T-cell (primary cell): ENCODE measurements at regions not wholly inside any gene's neighbourhood (a gene's known extent, or its start where the extent isn't known, plus 50 kb on each side); places are given as distances from the start of the nearest gene placed in this dataset.

ENCODE experiments used
- ATAC-seq, 4 experiments: fragments of 200-7000 bp in 3 of 4; fragments of 150-1000 bp in 1 of 4; cut with Tn5 transposase; replicated peaks in 1 of 4; 1 replicate in 3 of 4; 2 replicates in 1 of 4; pipeline ENCODE4 v1.10.0; 2021; ENCODE audit warnings: moderate library complexity in 3 of 4, mild to moderate bottlenecking in 2 of 4, moderate number of reproducible peaks in 1 of 4
- CTCF ChIA-PET, 2 donors: fragments of 300-600 bp; sonication (Branson Sonifier 250); formaldehyde crosslinking; loops; one replicate each; lab custom pipeline; 2022; ENCODE audit warnings: antibody characterized with exemption in 2 of 2; lab: Charles Lee
- POLR2A ChIA-PET, 2 donors: fragments of 300-600 bp; sonication (Branson Sonifier 250); formaldehyde crosslinking; loops; one replicate each; lab custom pipeline; 2022; ENCODE audit warnings: antibody characterized with exemption in 2 of 2; lab: Charles Lee
- DNase-seq, 35 experiments: peaks; one replicate each; pipeline versions ENCODE4 v3.0.0 to v3.0.0-alpha.2; 2013 to 2023
- H3K27ac ChIP-seq: one replicate; pipeline ENCODE4 v1.5.1; 2013; ENCODE audit warnings: low read length
- H3K27me3 ChIP-seq, 2 experiments: replicated peaks in 1 of 2; 1 replicate in 1 of 2; 2 replicates in 1 of 2; pipeline versions ENCODE4 v1.6.1 to v1.7.0; 2013; ENCODE audit warnings: low read length in 1 of 2, mixed read lengths in 1 of 2; ENCODE audit not compliant: control insufficient read depth in 2 of 2, insufficient read depth in 2 of 2; ENCODE audit errors: extremely low read depth in 1 of 2
- H3K36me3 ChIP-seq, 2 donors: 1 replicate in 1 of 2; 2 replicates in 1 of 2; pipeline versions ENCODE4 v1.6.1 to v1.7.0; 2013; ENCODE audit warnings: low read length in 1 of 2; ENCODE audit not compliant: control insufficient read depth in 2 of 2, insufficient read depth in 1 of 2; ENCODE audit errors: extremely low read depth in 1 of 2
- H3K4me1 ChIP-seq, 2 experiments: 1 replicate in 1 of 2; 2 replicates in 1 of 2; pipeline versions ENCODE4 v1.6.1 to v1.7.0; 2013; ENCODE audit warnings: low read length in 2 of 2, mixed read lengths in 1 of 2; ENCODE audit not compliant: insufficient read depth in 2 of 2, control insufficient read depth in 1 of 2; ENCODE audit errors: extremely low read depth in 1 of 2
- H3K4me3 ChIP-seq, 2 donors: 1 replicate in 1 of 2; 2 replicates in 1 of 2; pipeline versions ENCODE4 v1.5.1 to v1.7.0; 2013; ENCODE audit warnings: mild to moderate bottlenecking in 2 of 2, low read length in 1 of 2, moderate library complexity in 1 of 2; ENCODE audit not compliant: control insufficient read depth in 1 of 2; ENCODE audit errors: extremely low read depth in 1 of 2
- H3K9me3 ChIP-seq: 2 replicates; pipeline ENCODE4 v1.7.0; 2013
- H3K27ac Mint-ChIP-seq, 2 donors: one replicate each; pipeline ENCODE4 v1.8.0; 2020 to 2021; ENCODE audit warnings: mild to moderate bottlenecking in 2 of 2, mixed read lengths in 2 of 2
- H3K27me3 Mint-ChIP-seq, 2 donors: one replicate each; pipeline ENCODE4 v1.8.0; 2021 to 2022; ENCODE audit warnings: mixed read lengths in 2 of 2
- H3K36me3 Mint-ChIP-seq: one replicate; pipeline ENCODE4 v1.8.0; 2021; ENCODE audit warnings: mixed read lengths
- H3K4me1 Mint-ChIP-seq, 3 donors: one replicate each; pipeline ENCODE4 v1.8.0; 2020 to 2022; ENCODE audit warnings: mixed read lengths in 3 of 3, mild to moderate bottlenecking in 1 of 3
- H3K4me3 Mint-ChIP-seq, 3 donors: one replicate each; pipeline ENCODE4 v1.8.0; 2020 to 2022; ENCODE audit warnings: mild to moderate bottlenecking in 3 of 3, mixed read lengths in 3 of 3, moderate library complexity in 3 of 3
- H3K9me3 Mint-ChIP-seq, 3 donors: one replicate each; pipeline ENCODE4 v1.8.0; 2020 to 2022; ENCODE audit warnings: mixed read lengths in 3 of 3
- WGBS: methylation state at CpG from one replicate; pipeline ENCODE4 v1.1.5; 2013; ENCODE audit warnings: missing lambda C conversion rate; ENCODE audit not compliant: insufficient coverage; 5-methylcytosine and 5-hydroxymethylcytosine counted together

- POLR2A ChIA-PET, result no interaction called here
- CTCF ChIA-PET, result no interaction called here
- Mint-ChIP-seq H3K27ac (no peak overlapping the region), H3K27me3 (no peaks in the 10 kb centered on the region), H3K4me3 (no peak overlapping the region), H3K4me1 (no peaks in the 10 kb centered on the region), H3K9me3 (no peaks in the 10 kb centered on the region), H3K36me3 (no peaks in the 10 kb centered on the region)
- H3K27ac ChIP-seq, result no peak overlapping the region
- ATAC-seq, result no peak
- 40% methylated on average over 1 of the region's 4 CpGs for WGBS
- H3K27me3 ChIP-seq, result no peaks in the 10 kb centered on the region
- no peaks in the 10 kb centered on the region for H3K9me3 ChIP-seq
- DNase-seq, result no peak
- H3K36me3 ChIP-seq, result no peaks in the 10 kb centered on the region
- H3K4me1 ChIP-seq, result no peaks in the 10 kb centered on the region
- no peak overlapping the region for H3K4me3 ChIP-seq
Measured at GRCh38 chr21:27077501-27077900, 110.6 kb upstream of the ADAMTS5 start.

DNA sequence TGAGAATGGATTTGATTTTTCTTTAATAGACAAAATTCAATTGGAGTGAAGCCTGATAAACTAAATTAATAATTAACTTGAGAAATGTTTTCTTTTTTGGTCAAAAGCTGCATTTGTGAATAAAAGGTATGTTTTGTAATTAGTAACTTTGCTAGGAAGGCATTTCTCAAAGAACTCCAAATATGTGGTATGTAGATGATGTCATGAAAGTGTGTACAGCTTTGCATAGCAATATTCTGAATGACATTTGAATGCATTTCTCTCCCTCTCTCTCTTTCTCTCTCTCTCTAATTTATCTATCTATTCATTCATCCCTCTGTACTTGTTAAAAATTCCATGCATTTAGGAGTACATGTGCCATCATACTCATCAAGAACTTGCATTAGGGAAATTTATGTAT, 109.1 kb upstream of the ADAMTS5 start:
- peaks cover 0 to 5% (median 0%) of the 10 kb centered on the region in 3 donors for H3K9me3 Mint-ChIP-seq
- Histone ChIP-seq H3K4me1 (no peaks in the 10 kb centered on the region), H3K36me3 (no peaks in the 10 kb centered on the region), H3K4me3 (no peak overlapping the region), H3K27ac (no peak overlapping the region), H3K27me3 (no peaks in the 10 kb centered on the region), H3K9me3 (no peaks in the 10 kb centered on the region)
- ChIA-PET POLR2A (no interaction called here), CTCF (no interaction called here)
- no peaks in the 10 kb centered on the region for H3K36me3 Mint-ChIP-seq
- ATAC-seq, result no peak
- no peak overlapping the region for H3K4me3 Mint-ChIP-seq
- no peak for DNase-seq
- H3K4me1 Mint-ChIP-seq, result no peaks in the 10 kb centered on the region
- H3K27me3 Mint-ChIP-seq, result no peaks in the 10 kb centered on the region
- H3K27ac Mint-ChIP-seq, result no peak overlapping the region

- no peak for DNase-seq
- H3K27ac Mint-ChIP-seq, result no peak overlapping the region
- POLR2A ChIA-PET, result no interaction called here
Measured at GRCh38 chr21:27070861-27071670, 104.2 kb upstream of the ADAMTS5 start.

DNA sequence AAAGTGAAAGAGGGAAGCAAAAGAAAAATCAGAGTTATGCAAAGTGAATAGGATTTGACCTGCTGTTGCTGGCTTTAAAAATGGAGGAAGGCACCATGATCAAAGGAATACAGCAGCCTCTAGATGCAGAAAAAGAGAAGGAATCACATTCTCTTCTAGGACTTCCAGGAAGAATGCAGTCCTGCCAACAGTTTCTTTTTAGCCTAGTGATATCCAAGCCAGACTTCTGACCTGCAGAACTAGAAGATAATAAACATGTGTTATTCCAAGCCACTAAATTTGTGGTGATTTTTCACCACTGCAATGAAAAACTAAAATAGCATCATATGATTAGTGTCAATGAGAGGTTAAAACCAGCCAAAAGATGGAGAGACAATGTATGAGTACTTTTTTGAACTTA, 101.9 kb upstream of the ADAMTS5 start:
- Mint-ChIP-seq H3K36me3 (no peaks in the 10 kb centered on the region), H3K27ac (no peak overlapping the region), H3K27me3 (no peaks in the 10 kb centered on the region), H3K9me3 (peaks cover 9 to 18% (median 13%) of the 10 kb centered on the region in 3 donors), H3K4me1 (no peaks in the 10 kb centered on the region), H3K4me3 (no peak overlapping the region)
- Histone ChIP-seq H3K27ac (no peak overlapping the region), H3K27me3 (no peaks in the 10 kb centered on the region), H3K9me3 (no peaks in the 10 kb centered on the region), H3K36me3 (no peaks in the 10 kb centered on the region), H3K4me1 (no peaks in the 10 kb centered on the region), H3K4me3 (no peak overlapping the region)
- ChIA-PET CTCF (no interaction called here), POLR2A (no interaction called here)
- no peak for DNase-seq
- ATAC-seq, result no peak

More at GRCh38 chr21:27070861-27071670, 104.2 kb upstream of the ADAMTS5 start:
- no peaks in the 10 kb centered on the region for H3K4me1 Mint-ChIP-seq
- H3K27me3 Mint-ChIP-seq, result no peaks in the 10 kb centered on the region
- H3K9me3 Mint-ChIP-seq, result peaks cover 5 to 10% (median 7%) of the 10 kb centered on the region in 3 donors
- no peak overlapping the region for H3K4me3 Mint-ChIP-seq
- no CpG with 5 or more reads among the region's 4 CpGs for WGBS
- CTCF ChIA-PET, result no interaction called here
- Histone ChIP-seq H3K9me3 (no peaks in the 10 kb centered on the region), H3K27ac (no peak overlapping the region), H3K4me1 (no peaks in the 10 kb centered on the region), H3K36me3 (no peaks in the 10 kb centered on the region), H3K27me3 (no peaks in the 10 kb centered on the region), H3K4me3 (no peak overlapping the region)
- no peak for ATAC-seq
- no peaks in the 10 kb centered on the region for H3K36me3 Mint-ChIP-seq

DNA sequence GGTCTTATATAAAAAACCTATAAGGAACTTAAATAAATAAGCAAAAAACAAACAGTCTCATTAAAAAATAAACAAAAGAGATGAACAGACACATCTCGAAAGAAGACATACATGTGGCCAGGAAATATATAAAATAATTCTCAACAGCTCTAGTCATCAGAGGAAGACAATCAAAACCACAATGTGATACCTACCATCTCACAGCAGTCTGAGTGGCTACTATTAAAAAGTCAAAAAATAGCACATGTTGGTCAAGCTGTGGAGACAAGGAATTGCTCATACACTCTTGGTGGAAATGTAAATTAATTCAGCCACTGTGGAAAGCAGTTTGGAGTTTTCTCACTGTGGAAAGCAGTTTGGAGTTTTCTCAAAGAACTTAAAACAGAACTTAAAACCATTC, 100.3 kb upstream of the ADAMTS5 start:
- WGBS, result no CpG with 5 or more reads among the region's 1 CpG
- no peaks in the 10 kb centered on the region for H3K9me3 ChIP-seq
- Mint-ChIP-seq H3K27me3 (no peaks in the 10 kb centered on the region), H3K4me1 (no peaks in the 10 kb centered on the region), H3K9me3 (peaks cover 16 to 30% (median 19%) of the 10 kb centered on the region in 3 donors), H3K4me3 (no peak overlapping the region), H3K27ac (no peak overlapping the region), H3K36me3 (no peaks in the 10 kb centered on the region)
- no peak overlapping the region for H3K27ac ChIP-seq
- H3K27me3 ChIP-seq, result no peaks in the 10 kb centered on the region
- CTCF ChIA-PET, result no interaction called here
- DNase-seq (no peak), ATAC-seq (no peak)
- POLR2A ChIA-PET, result no interaction called here
- no peaks in the 10 kb centered on the region for H3K36me3 ChIP-seq
- H3K4me1 ChIP-seq, result no peaks in the 10 kb centered on the region
- H3K4me3 ChIP-seq, result no peak overlapping the region

GRCh38 chr21:27062443-27062842, 95.6 kb upstream of the ADAMTS5 start:
- Mint-ChIP-seq H3K27ac (no peak overlapping the region), H3K9me3 (peaks cover 14 to 20% (median 15%) of the 10 kb centered on the region in 3 donors), H3K27me3 (no peaks in the 10 kb centered on the region), H3K4me3 (no peak overlapping the region), H3K4me1 (no peaks in the 10 kb centered on the region), H3K36me3 (no peaks in the 10 kb centered on the region)
- Histone ChIP-seq H3K4me3 (no peak overlapping the region), H3K4me1 (no peaks in the 10 kb centered on the region), H3K27ac (no peak overlapping the region), H3K27me3 (no peaks in the 10 kb centered on the region), H3K36me3 (no peaks in the 10 kb centered on the region), H3K9me3 (peaks cover 4% of the 10 kb centered on the region)
- ATAC-seq (no peak), DNase-seq (no peak)
- 86% methylated on average over 1 of the region's 1 CpG for WGBS
- CTCF ChIA-PET, result no interaction called here
- POLR2A ChIA-PET, result no interaction called here

DNA sequence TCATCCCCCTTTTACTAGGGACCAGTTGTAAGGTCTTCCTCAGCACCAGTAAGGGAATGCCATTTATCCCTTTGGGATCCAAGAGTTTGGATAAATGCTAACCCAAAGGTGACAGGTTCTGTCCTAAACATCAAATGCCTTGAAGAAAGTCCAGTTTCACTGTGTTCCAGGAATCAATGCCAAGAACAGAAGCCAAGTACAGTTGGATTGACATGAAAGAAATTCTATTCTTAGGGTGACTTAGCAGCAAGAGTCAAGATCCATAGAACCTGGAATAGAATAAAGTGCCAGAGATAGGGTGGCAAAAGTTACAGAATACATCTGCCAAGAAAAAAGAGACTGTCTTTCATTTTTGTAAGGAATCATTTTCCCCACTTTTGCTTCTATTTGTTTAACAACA, 94.9 kb upstream of the ADAMTS5 start:
- Mint-ChIP-seq H3K4me1 (no peaks in the 10 kb centered on the region), H3K4me3 (no peak overlapping the region), H3K36me3 (no peaks in the 10 kb centered on the region), H3K9me3 (peaks cover 12 to 20% (median 17%) of the 10 kb centered on the region in 3 donors), H3K27me3 (no peaks in the 10 kb centered on the region), H3K27ac (no peak overlapping the region)
- H3K4me3 ChIP-seq, result no peak overlapping the region
- CTCF ChIA-PET, result no interaction called here
- ATAC-seq (no peak), DNase-seq (no peak)
- no peak overlapping the region for H3K27ac ChIP-seq
- H3K36me3 ChIP-seq, result no peaks in the 10 kb centered on the region
- peaks cover 4% of the 10 kb centered on the region for H3K9me3 ChIP-seq
- H3K4me1 ChIP-seq, result no peaks in the 10 kb centered on the region
- no peaks in the 10 kb centered on the region for H3K27me3 ChIP-seq
- POLR2A ChIA-PET, result no interaction called here
